ENCODE measurements at regions not wholly inside any gene's neighbourhood (a gene's known extent, or its start where the extent isn't known, plus 50 kb on each side); places are given as distances from the start of the nearest gene placed in this dataset.

DNA sequence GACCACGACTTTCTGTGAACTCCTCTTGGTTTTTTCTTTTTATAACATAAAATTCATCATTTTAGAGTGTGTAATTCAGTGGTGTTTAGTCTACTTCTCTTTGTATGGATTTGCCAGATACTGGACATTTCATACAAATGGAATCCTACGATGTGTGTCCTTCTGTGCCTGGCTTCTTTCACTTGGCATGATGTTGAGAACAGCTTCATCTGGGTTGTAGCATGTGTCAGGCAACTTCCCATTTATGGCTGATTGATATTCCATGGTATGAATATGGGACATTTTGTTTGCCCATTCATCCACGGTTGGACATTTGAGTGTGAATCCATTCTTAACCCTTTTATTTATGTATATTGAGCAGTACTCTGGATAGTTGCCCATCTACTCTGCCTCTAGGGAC lies 82.7 kb upstream of the KLF13 start:
- no peaks in the 10 kb centered on the region for H3K9me3 ChIP-seq (ENCODE audit: insufficient read depth in 2 of 2, low read depth in 1 of 2, low read length in 1 of 2)
- no peak overlapping the region for H3K9ac ChIP-seq (replicated peaks in 1 of 4; ENCODE audit: extremely low read depth in 1 of 4, low read depth in 3 of 4, low read length in 3 of 4)
- no peak overlapping the region for H3K27ac ChIP-seq (ENCODE audit: low read depth, low read length)
- no peak overlapping the region for H3K18ac ChIP-seq (ENCODE audit: extremely low read depth, low read length)
- H3K14ac ChIP-seq (ENCODE audit: insufficient read length): no peak overlapping the region
- no peak overlapping the region for H2BK120ac ChIP-seq (replicated peaks; ENCODE audit: low read depth, low read length)
- no peak for TF ChIP-seq EGR1 (IDR thresholded peaks at IDR 0.05; ENCODE audit: borderline replicate concordance, low read depth, low read length)
- TF ChIP-seq, protein P1, sequence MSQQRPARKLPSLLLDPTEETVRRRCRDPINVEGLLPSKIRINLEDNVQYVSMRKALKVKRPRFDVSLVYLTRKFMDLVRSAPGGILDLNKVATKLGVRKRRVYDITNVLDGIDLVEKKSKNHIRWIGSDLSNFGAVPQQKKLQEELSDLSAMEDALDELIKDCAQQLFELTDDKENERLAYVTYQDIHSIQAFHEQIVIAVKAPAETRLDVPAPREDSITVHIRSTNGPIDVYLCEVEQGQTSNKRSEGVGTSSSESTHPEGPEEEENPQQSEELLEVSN (IDR thresholded peaks at IDR 0.05): no peak
- TF ChIP-seq CHD2 (IDR thresholded peaks at IDR 0.05; ENCODE audit: low read length): no peak
- TF ChIP-seq, protein P2, sequence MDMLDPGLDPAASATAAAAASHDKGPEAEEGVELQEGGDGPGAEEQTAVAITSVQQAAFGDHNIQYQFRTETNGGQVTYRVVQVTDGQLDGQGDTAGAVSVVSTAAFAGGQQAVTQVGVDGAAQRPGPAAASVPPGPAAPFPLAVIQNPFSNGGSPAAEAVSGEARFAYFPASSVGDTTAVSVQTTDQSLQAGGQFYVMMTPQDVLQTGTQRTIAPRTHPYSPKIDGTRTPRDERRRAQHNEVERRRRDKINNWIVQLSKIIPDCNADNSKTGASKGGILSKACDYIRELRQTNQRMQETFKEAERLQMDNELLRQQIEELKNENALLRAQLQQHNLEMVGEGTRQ (IDR thresholded peaks at IDR 0.05; ENCODE audit: low read length): no peak
- no peak for TF ChIP-seq POLR2A (IDR thresholded peaks at IDR 0.05; ENCODE audit: control extremely low read depth in 1 of 2, low read depth in 2 of 2, low read length in 2 of 2)
- no peak for TF ChIP-seq CHD1 (IDR thresholded peaks at IDR 0.05; ENCODE audit: low read depth, low read length)
- no peak overlapping the region for H3K4me2 ChIP-seq (ENCODE audit: insufficient read depth in 1 of 2, low read depth in 2 of 2, low read length in 2 of 2)
- H4K5ac ChIP-seq (ENCODE audit: insufficient read length, low read depth, low read length): no peak overlapping the region
- no peak overlapping the region for H2BK15ac ChIP-seq (ENCODE audit: low read length)
- H2BK20ac ChIP-seq (ENCODE audit: low read length): no peak overlapping the region
- H3K4me1 ChIP-seq (replicated peaks in 1 of 4; ENCODE audit: control insufficient read depth in 3 of 4, insufficient read depth in 4 of 4, low read length in 3 of 4): no peaks in the 10 kb centered on the region
- no peak overlapping the region for H2BK12ac ChIP-seq (ENCODE audit: low read depth, low read length)
- H2AFZ ChIP-seq (ENCODE audit: low read length): no peak overlapping the region
- no peak overlapping the region for H2AK5ac ChIP-seq (ENCODE audit: low read depth, low read length)
- H4K91ac ChIP-seq (replicated peaks; ENCODE audit: insufficient read length, low read length): no peak overlapping the region
- H3K79me2 ChIP-seq (ENCODE audit: control insufficient read depth in 1 of 2, insufficient read depth in 2 of 2, low read length in 2 of 2): no peaks in the 10 kb centered on the region
- WGBS, 2 experiments (ENCODE audit: extremely low coverage in 1 of 2, insufficient coverage in 1 of 2, insufficient read length in 1 of 2, insufficient replicate concordance in 2 of 2, low coverage in 1 of 2, low lambda C conversion rate in 2 of 2, missing lambda C conversion rate in 1 of 2): 83% methylated on average over 3 of the region's 3 CpGs; no CpG with 5 or more reads in 1 of the 2 experiments
- no peak overlapping the region for H4K8ac ChIP-seq (ENCODE audit: extremely low read depth, insufficient read depth, low read length)
- POLR2A ChIA-PET (ENCODE audit: partially characterized antibody): no interaction called here
- H3K36me3 ChIP-seq (ENCODE audit: control insufficient read depth in 2 of 4, insufficient read depth in 4 of 4, low read length in 3 of 4): no peaks in the 10 kb centered on the region
- DNase-seq (ENCODE audit: low read depth in 1 of 2, low spot score in 2 of 2): no peak
- no peak overlapping the region for H3K4me3 ChIP-seq (ENCODE audit: extremely low read depth in 1 of 4, insufficient read depth in 2 of 4, low read depth in 3 of 4, low read length in 4 of 4)
- no peak overlapping the region for H3K56ac ChIP-seq (replicated peaks; ENCODE audit: insufficient read length, low read depth, low read length)
- H3K23ac ChIP-seq (ENCODE audit: insufficient read length): no peak overlapping the region
- H3K79me1 ChIP-seq (ENCODE audit: low read depth, low read length): no peaks in the 10 kb centered on the region; the same call in 1 of the 2 replicates
- FAIRE-seq: no peak
- CTCF ChIA-PET (ENCODE audit: partially characterized antibody): no interaction called here
- no peaks in the 10 kb centered on the region for H3K23me2 ChIP-seq (ENCODE audit: low read depth, low read length)
- no peaks in the 10 kb centered on the region for H4K20me1 ChIP-seq (replicated peaks in 1 of 2; ENCODE audit: control insufficient read depth in 1 of 2, insufficient read depth in 2 of 2, low read length in 2 of 2)
- no peaks in the 10 kb centered on the region; a peak in 1 of 7 replicates for H3K27me3 ChIP-seq (replicated peaks in 1 of 4; ENCODE audit: control insufficient read depth in 3 of 4, extremely low read depth in 1 of 4, insufficient read depth in 3 of 4, low read length in 3 of 4)
- H3K4ac ChIP-seq (replicated peaks; ENCODE audit: insufficient read length, low read depth, low read length): no peak overlapping the region
- H2BK5ac ChIP-seq (ENCODE audit: low read depth, low read length): no peak overlapping the region
